ENCODE measurements at regions not wholly inside any gene's neighbourhood (a gene's known extent, or its start where the extent isn't known, plus 50 kb on each side); places are given as distances from the start of the nearest gene placed in this dataset.

DNA sequence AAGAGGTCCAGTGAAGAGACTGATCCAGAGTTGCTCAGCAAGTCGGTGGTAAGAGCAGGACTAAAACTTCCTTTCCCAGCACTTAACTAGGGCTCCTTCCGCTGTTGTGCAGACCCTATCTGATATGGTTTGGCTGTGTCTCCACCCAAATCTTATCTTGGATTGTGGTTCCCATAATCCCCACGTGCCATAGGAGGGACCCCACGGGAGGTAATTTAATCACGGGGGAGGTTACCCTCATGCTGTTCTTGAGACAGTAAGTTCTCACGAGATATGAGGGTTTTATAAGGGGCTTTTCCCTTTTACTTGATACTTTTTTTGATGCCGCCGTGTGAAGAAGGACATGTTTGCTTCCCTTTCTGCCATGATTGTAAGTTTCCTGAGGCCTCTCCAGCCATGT is 221.9 kb upstream of the GLRA1 start:
- no peak overlapping the region for H3K4me3 ChIP-seq (ENCODE audit: low read depth in 2 of 2, low read length in 2 of 2)
- ATAC-seq (no peak), DNase-seq (ENCODE audit: low read depth, low spot score) (no peak)
- ChIA-PET CTCF (no interaction called here), POLR2A (no interaction called here)
- no TSS peak for BruUV-seq (replicated peaks)
- H3K9me3 ChIP-seq (ENCODE audit: control insufficient read depth, insufficient read depth, low read depth, low read length) = no peaks in the 10 kb centered on the region
- H3K27me3 ChIP-seq (ENCODE audit: control insufficient read depth, insufficient read depth, low read length) = no peaks in the 10 kb centered on the region
- no peak overlapping the region for H3K27ac ChIP-seq (ENCODE audit: low read length)
- intact Hi-C loops (cut with micrococcal nuclease; ENCODE audit: unreplicated experiment) = loop anchor here (10.0 kb wide), 1 partner anchor 222 kb away; the partner anchor contains the start of gene GLRA1
- H3K36me3 ChIP-seq (ENCODE audit: control insufficient read depth, insufficient read depth, low read length) = no peaks in the 10 kb centered on the region
- in situ Hi-C loops (cut with HindIII; ENCODE audit: low pct_unique_long_range_greater_than_20kb, low sequenced_read_pairs) = no loop called here
- no peaks in the 10 kb centered on the region for H3K4me1 ChIP-seq (ENCODE audit: control insufficient read depth, insufficient read depth, low read length)
- TF ChIP-seq POLR2AphosphoS5 (IDR thresholded peaks at IDR 0.05; ENCODE audit: low read depth, low read length) (no peak), REST (IDR thresholded peaks at IDR 0.05; ENCODE audit: insufficient read depth in 1 of 2, low read depth in 2 of 2, low read length in 1 of 2) (no peak), TCF7L2 (IDR thresholded peaks at IDR 0.05; ENCODE audit: low read depth, low read length) (no peak), CTCF (IDR thresholded peaks at IDR 0.05) (no peak), SIN3A (IDR thresholded peaks at IDR 0.05; ENCODE audit: borderline replicate concordance, insufficient read depth, low read depth, low read length) (no peak)

DNA sequence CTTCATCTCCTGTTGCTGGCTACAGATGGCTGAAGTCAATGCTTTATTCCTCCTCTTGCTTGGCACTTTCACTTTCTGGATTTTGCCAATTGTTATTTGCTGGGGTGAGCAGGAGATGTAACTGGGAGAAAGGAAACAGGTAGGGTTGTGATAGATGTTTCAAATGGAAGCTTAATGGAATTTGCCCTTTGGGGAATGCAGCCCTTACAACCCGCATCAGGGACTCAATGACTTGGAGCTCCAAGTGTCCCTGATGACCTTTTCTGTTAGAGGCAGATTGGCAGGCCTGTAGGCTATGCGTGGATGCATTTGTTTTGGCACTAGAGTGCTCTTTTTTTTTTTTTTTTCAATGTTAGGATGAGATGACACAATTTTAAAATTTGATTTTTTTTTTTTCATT is 219.9 kb upstream of the GLRA1 start:
- ChIA-PET POLR2A (no interaction called here), CTCF (interaction anchor here (0.7 to 1.0 kb wide), 2 partner anchors 135 to 314 kb away, joined by 3 to 9 read pairs; no protein-coding TSS in a partner anchor)
- Histone ChIP-seq H3K4me1 (ENCODE audit: control insufficient read depth, insufficient read depth, low read length) (no peaks in the 10 kb centered on the region), H3K27me3 (ENCODE audit: control insufficient read depth, insufficient read depth, low read length) (no peaks in the 10 kb centered on the region), H3K27ac (ENCODE audit: low read length) (no peak overlapping the region), H3K4me3 (ENCODE audit: low read depth in 2 of 2, low read length in 2 of 2) (no peak overlapping the region), H3K36me3 (ENCODE audit: control insufficient read depth, insufficient read depth, low read length) (no peaks in the 10 kb centered on the region), H3K9me3 (ENCODE audit: control insufficient read depth, insufficient read depth, low read depth, low read length) (no peaks in the 10 kb centered on the region)
- ATAC-seq (no peak), DNase-seq (ENCODE audit: low read depth, low spot score) (no peak)
- no peak for TF ChIP-seq POLR2AphosphoS5 (IDR thresholded peaks at IDR 0.05; ENCODE audit: low read depth, low read length)
- TF ChIP-seq REST (IDR thresholded peaks at IDR 0.05; ENCODE audit: insufficient read depth in 1 of 2, low read depth in 2 of 2, low read length in 1 of 2) = no peak
- TF ChIP-seq SIN3A (IDR thresholded peaks at IDR 0.05; ENCODE audit: borderline replicate concordance, insufficient read depth, low read depth, low read length) = no peak
- no peak for TF ChIP-seq TCF7L2 (IDR thresholded peaks at IDR 0.05; ENCODE audit: low read depth, low read length)
- no peak for TF ChIP-seq CTCF (IDR thresholded peaks at IDR 0.05)
- intact Hi-C loops (cut with micrococcal nuclease; ENCODE audit: unreplicated experiment) (loop anchor here (5.0 to 10.0 kb wide), 2 partner anchors 220 to 363 kb away; partner anchors contain the start of gene GLRA1), in situ Hi-C loops (cut with HindIII; ENCODE audit: low pct_unique_long_range_greater_than_20kb, low sequenced_read_pairs) (no loop called here)
- BruUV-seq (replicated peaks) = no TSS peak
